ENCODE measurements at regions not wholly inside any gene's neighbourhood (a gene's known extent, or its start where the extent isn't known, plus 50 kb on each side); places are given as distances from the start of the nearest gene placed in this dataset.

- no peak for FAIRE-seq
- Histone ChIP-seq H3K36me3 (ENCODE audit: control insufficient read depth, insufficient read depth, low read length) (no peaks in the 10 kb centered on the region), H3K4me3 (ENCODE audit: low read depth, low read length) (no peak overlapping the region), H3K27me3 (ENCODE audit: control insufficient read depth, insufficient read depth, low read length) (peaks cover 5% of the 10 kb centered on the region)
- DNase-seq (ENCODE audit: low read depth), result no peak
- TF ChIP-seq, protein P1, sequence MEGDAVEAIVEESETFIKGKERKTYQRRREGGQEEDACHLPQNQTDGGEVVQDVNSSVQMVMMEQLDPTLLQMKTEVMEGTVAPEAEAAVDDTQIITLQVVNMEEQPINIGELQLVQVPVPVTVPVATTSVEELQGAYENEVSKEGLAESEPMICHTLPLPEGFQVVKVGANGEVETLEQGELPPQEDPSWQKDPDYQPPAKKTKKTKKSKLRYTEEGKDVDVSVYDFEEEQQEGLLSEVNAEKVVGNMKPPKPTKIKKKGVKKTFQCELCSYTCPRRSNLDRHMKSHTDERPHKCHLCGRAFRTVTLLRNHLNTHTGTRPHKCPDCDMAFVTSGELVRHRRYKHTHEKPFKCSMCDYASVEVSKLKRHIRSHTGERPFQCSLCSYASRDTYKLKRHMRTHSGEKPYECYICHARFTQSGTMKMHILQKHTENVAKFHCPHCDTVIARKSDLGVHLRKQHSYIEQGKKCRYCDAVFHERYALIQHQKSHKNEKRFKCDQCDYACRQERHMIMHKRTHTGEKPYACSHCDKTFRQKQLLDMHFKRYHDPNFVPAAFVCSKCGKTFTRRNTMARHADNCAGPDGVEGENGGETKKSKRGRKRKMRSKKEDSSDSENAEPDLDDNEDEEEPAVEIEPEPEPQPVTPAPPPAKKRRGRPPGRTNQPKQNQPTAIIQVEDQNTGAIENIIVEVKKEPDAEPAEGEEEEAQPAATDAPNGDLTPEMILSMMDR (IDR thresholded peaks at IDR 0.05; ENCODE audit: insufficient read depth, low read length, severe bottlenecking), result no peak
These were observed 182.1 kb upstream of the NAV2 start for GRCh38 chr11:19530505-19530904.

DNA sequence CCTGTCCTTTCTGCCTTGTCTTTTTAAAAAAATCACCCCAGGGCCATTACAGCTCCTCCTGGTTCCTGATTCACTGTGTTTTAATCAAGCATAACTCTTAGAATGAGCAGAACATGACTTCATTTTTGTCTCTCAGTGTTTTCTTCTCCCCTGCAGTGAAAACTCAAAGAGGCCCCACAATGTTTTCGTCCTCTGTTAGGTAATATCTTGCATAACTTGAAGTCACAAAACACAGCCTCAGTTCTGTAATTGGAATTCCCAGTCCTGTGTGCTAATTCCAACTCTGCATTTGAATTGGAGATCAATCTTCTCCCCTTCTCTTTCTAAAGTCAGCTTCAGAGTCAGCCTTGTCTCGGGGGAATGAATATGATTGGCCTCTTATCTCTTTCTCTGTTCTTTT is 186.5 kb upstream of the NAV2 start:
- FAIRE-seq (no peak), DNase-seq (ENCODE audit: low read depth) (no peak)
- H3K27me3 ChIP-seq (ENCODE audit: control insufficient read depth, insufficient read depth, low read length), result peaks cover 4% of the 10 kb centered on the region
- no peak overlapping the region for H3K4me3 ChIP-seq (ENCODE audit: low read depth, low read length)
- TF ChIP-seq, protein P1 (IDR thresholded peaks at IDR 0.05; ENCODE audit: insufficient read depth, low read length, severe bottlenecking), result no peak
- H3K36me3 ChIP-seq (ENCODE audit: control insufficient read depth, insufficient read depth, low read length), result no peaks in the 10 kb centered on the region

GRCh38 chr11:19525714-19526113 is 186.9 kb upstream of the NAV2 start:
- peaks cover 4% of the 10 kb centered on the region for H3K27me3 ChIP-seq (ENCODE audit: control insufficient read depth, insufficient read depth, low read length)
- TF ChIP-seq, protein P1 (IDR thresholded peaks at IDR 0.05; ENCODE audit: insufficient read depth, low read length, severe bottlenecking), result no peak
- FAIRE-seq (no peak), DNase-seq (ENCODE audit: low read depth) (no peak)
- H3K4me3 ChIP-seq (ENCODE audit: low read depth, low read length), result no peak overlapping the region
- no peaks in the 10 kb centered on the region for H3K36me3 ChIP-seq (ENCODE audit: control insufficient read depth, insufficient read depth, low read length)

DNA sequence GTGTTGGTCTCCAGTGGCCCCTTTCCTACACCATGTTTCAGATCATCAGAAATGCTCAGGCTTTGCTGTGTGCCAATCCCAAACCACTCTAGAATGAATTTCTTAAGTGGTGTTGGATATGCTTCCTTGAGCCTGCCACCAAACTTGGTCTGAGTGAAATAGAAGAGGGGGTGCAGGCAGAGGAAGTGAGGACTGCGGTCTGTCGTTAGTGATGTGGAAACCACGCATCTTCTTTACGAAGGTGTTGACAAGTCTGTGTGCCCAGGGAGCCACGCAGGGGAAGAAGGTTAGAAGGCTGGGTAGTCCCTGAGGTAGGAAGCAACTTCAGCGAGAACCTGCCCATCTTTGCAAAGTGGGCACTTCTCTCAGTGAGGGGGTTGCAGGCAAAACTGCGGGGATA is 187.4 kb upstream of the NAV2 start:
- TF ChIP-seq, protein P1 (IDR thresholded peaks at IDR 0.05; ENCODE audit: insufficient read depth, low read length, severe bottlenecking), result no peak
- DNase-seq (ENCODE audit: low read depth) (no peak), FAIRE-seq (no peak)
- Histone ChIP-seq H3K4me3 (ENCODE audit: low read depth, low read length) (no peak overlapping the region), H3K36me3 (ENCODE audit: control insufficient read depth, insufficient read depth, low read length) (no peaks in the 10 kb centered on the region), H3K27me3 (ENCODE audit: control insufficient read depth, insufficient read depth, low read length) (peaks cover 4% of the 10 kb centered on the region)

DNA sequence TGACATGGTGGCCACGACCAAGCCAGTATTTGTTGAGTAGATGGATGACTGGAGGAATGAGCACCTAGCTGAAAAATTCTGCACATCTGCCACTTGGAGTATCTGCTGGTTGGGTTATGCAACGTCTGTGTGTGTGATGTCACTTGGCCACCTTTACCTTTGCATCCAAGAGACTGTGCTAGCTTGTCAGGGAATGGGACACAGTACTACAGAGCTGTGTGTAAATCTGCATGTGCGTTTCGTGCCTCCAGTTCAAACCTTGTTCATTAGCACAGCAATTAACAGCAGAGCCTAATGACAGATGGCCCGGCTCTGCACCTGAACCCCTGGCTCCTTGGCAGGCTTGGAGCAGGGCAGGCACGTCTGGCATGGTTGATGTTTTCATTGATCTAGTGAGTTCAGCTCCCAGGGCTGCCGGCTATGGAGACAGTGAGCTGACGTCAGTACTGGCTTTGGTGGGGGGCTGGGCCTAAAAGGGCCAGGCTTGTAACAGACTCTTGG is 188.4 kb upstream of the NAV2 start:
- FAIRE-seq (peak; percentile 18), DNase-seq (ENCODE audit: low read depth) (no peak)
- peaks cover 4% of the 10 kb centered on the region for H3K27me3 ChIP-seq (ENCODE audit: control insufficient read depth, insufficient read depth, low read length)
- H3K36me3 ChIP-seq (ENCODE audit: control insufficient read depth, insufficient read depth, low read length), result no peaks in the 10 kb centered on the region
- TF ChIP-seq, protein P1 (IDR thresholded peaks at IDR 0.05; ENCODE audit: insufficient read depth, low read length, severe bottlenecking), result no peak
- H3K4me3 ChIP-seq (ENCODE audit: low read depth, low read length), result no peak overlapping the region

GRCh38 chr11:19520681-19521080 is 192.0 kb upstream of the NAV2 start:
- TF ChIP-seq, protein P1 (IDR thresholded peaks at IDR 0.05; ENCODE audit: insufficient read depth, low read length, severe bottlenecking), result no peak

More at GRCh38 chr11:19520681-19521080, 192.0 kb upstream of the NAV2 start:
- no peak for FAIRE-seq
- Histone ChIP-seq H3K36me3 (ENCODE audit: control insufficient read depth, insufficient read depth, low read length) (no peaks in the 10 kb centered on the region), H3K27me3 (ENCODE audit: control insufficient read depth, insufficient read depth, low read length) (no peaks in the 10 kb centered on the region), H3K4me3 (ENCODE audit: low read depth, low read length) (no peak overlapping the region)
- DNase-seq (ENCODE audit: low read depth), result no peak
